ENCODE measurements at regions not wholly inside any gene's neighbourhood (a gene's known extent, or its start where the extent isn't known, plus 50 kb on each side); places are given as distances from the start of the nearest gene placed in this dataset.

- no peaks in the 10 kb centered on the region for H3K4me1 ChIP-seq (ENCODE audit: insufficient read depth, low read length)
- no peaks in the 10 kb centered on the region for H3K9me3 ChIP-seq (ENCODE audit: low read length)
- no peak overlapping the region for H3K4me3 ChIP-seq (ENCODE audit: low read depth in 1 of 2, low read length in 2 of 2)
- no peaks in the 10 kb centered on the region for H3K36me3 ChIP-seq (ENCODE audit: insufficient read depth, low read length)
- H3K27me3 ChIP-seq (ENCODE audit: control insufficient read depth in 1 of 2, insufficient read depth in 2 of 2, low read length in 2 of 2) = no peaks in the 10 kb centered on the region
- no peak overlapping the region for H3K9ac ChIP-seq (ENCODE audit: low read length)
- no peak overlapping the region for H3K27ac ChIP-seq (ENCODE audit: low read depth, low read length)
These were observed 541.7 kb upstream of the SORCS1 start for GRCh38 chr10:107706096-107706725.

- H3K27ac ChIP-seq (ENCODE audit: low read depth, low read length) = no peak overlapping the region
- H3K27me3 ChIP-seq (ENCODE audit: control insufficient read depth in 1 of 2, insufficient read depth in 2 of 2, low read length in 2 of 2) = no peaks in the 10 kb centered on the region
- H3K9ac ChIP-seq (ENCODE audit: low read length) = no peak overlapping the region
- H3K4me3 ChIP-seq (ENCODE audit: low read depth in 1 of 2, low read length in 2 of 2) = no peak overlapping the region
- no peaks in the 10 kb centered on the region for H3K36me3 ChIP-seq (ENCODE audit: insufficient read depth, low read length)
- H3K9me3 ChIP-seq (ENCODE audit: low read length) = no peaks in the 10 kb centered on the region
- H3K4me1 ChIP-seq (ENCODE audit: insufficient read depth, low read length) = no peaks in the 10 kb centered on the region
These were observed 537.4 kb upstream of the SORCS1 start for GRCh38 chr10:107701943-107702342.

- Histone ChIP-seq H3K27ac (ENCODE audit: low read depth, low read length) (no peak overlapping the region), H3K9ac (ENCODE audit: low read length) (no peak overlapping the region), H3K9me3 (ENCODE audit: low read length) (no peaks in the 10 kb centered on the region), H3K27me3 (ENCODE audit: control insufficient read depth in 1 of 2, insufficient read depth in 2 of 2, low read length in 2 of 2) (no peaks in the 10 kb centered on the region), H3K4me1 (ENCODE audit: insufficient read depth, low read length) (no peaks in the 10 kb centered on the region), H3K36me3 (ENCODE audit: insufficient read depth, low read length) (no peaks in the 10 kb centered on the region), H3K4me3 (ENCODE audit: low read depth in 1 of 2, low read length in 2 of 2) (no peak overlapping the region)
These were observed 527.6 kb upstream of the SORCS1 start for GRCh38 chr10:107692072-107692471.

GRCh38 chr10:107689323-107689722 lies 524.8 kb upstream of the SORCS1 start:
- H3K27me3 ChIP-seq (ENCODE audit: control insufficient read depth in 1 of 2, insufficient read depth in 2 of 2, low read length in 2 of 2) = no peaks in the 10 kb centered on the region
- H3K4me3 ChIP-seq (ENCODE audit: low read depth in 1 of 2, low read length in 2 of 2) = no peak overlapping the region
- H3K36me3 ChIP-seq (ENCODE audit: insufficient read depth, low read length) = no peaks in the 10 kb centered on the region
- no peaks in the 10 kb centered on the region for H3K4me1 ChIP-seq (ENCODE audit: insufficient read depth, low read length)
- H3K9me3 ChIP-seq (ENCODE audit: low read length) = no peaks in the 10 kb centered on the region
- no peak overlapping the region for H3K9ac ChIP-seq (ENCODE audit: low read length)
- H3K27ac ChIP-seq (ENCODE audit: low read depth, low read length) = no peak overlapping the region

GRCh38 chr10:107687701-107688100 lies 523.2 kb upstream of the SORCS1 start:
- no peaks in the 10 kb centered on the region for H3K4me1 ChIP-seq (ENCODE audit: insufficient read depth, low read length)
- no peaks in the 10 kb centered on the region for H3K36me3 ChIP-seq (ENCODE audit: insufficient read depth, low read length)
- H3K27ac ChIP-seq (ENCODE audit: low read depth, low read length) = no peak overlapping the region
- no peaks in the 10 kb centered on the region for H3K27me3 ChIP-seq (ENCODE audit: control insufficient read depth in 1 of 2, insufficient read depth in 2 of 2, low read length in 2 of 2)
- H3K9ac ChIP-seq (ENCODE audit: low read length) = no peak overlapping the region
- H3K4me3 ChIP-seq (ENCODE audit: low read depth in 1 of 2, low read length in 2 of 2) = no peak overlapping the region
- H3K9me3 ChIP-seq (ENCODE audit: low read length) = no peaks in the 10 kb centered on the region

- Histone ChIP-seq H3K27me3 (ENCODE audit: control insufficient read depth in 1 of 2, insufficient read depth in 2 of 2, low read length in 2 of 2) (no peaks in the 10 kb centered on the region), H3K27ac (ENCODE audit: low read depth, low read length) (no peak overlapping the region), H3K9ac (ENCODE audit: low read length) (no peak overlapping the region), H3K36me3 (ENCODE audit: insufficient read depth, low read length) (no peaks in the 10 kb centered on the region), H3K4me1 (ENCODE audit: insufficient read depth, low read length) (no peaks in the 10 kb centered on the region), H3K4me3 (ENCODE audit: low read depth in 1 of 2, low read length in 2 of 2) (no peak overlapping the region), H3K9me3 (ENCODE audit: low read length) (no peaks in the 10 kb centered on the region)
These were observed 521.6 kb upstream of the SORCS1 start for GRCh38 chr10:107686095-107686494.

GRCh38 chr10:107671960-107672359 lies 507.5 kb upstream of the SORCS1 start:
- Histone ChIP-seq H3K4me1 (ENCODE audit: insufficient read depth, low read length) (no peaks in the 10 kb centered on the region), H3K9ac (ENCODE audit: low read length) (no peak overlapping the region), H3K36me3 (ENCODE audit: insufficient read depth, low read length) (no peaks in the 10 kb centered on the region), H3K9me3 (ENCODE audit: low read length) (no peaks in the 10 kb centered on the region), H3K27ac (ENCODE audit: low read depth, low read length) (no peak overlapping the region), H3K27me3 (ENCODE audit: control insufficient read depth in 1 of 2, insufficient read depth in 2 of 2, low read length in 2 of 2) (no peaks in the 10 kb centered on the region), H3K4me3 (ENCODE audit: low read depth in 1 of 2, low read length in 2 of 2) (no peak overlapping the region)

GRCh38 chr10:107666214-107666613 lies 501.7 kb upstream of the SORCS1 start:
- H3K4me1 ChIP-seq (ENCODE audit: insufficient read depth, low read length) = no peaks in the 10 kb centered on the region
- no peak overlapping the region for H3K9ac ChIP-seq (ENCODE audit: low read length)
- no peak overlapping the region for H3K4me3 ChIP-seq (ENCODE audit: low read depth in 1 of 2, low read length in 2 of 2)
- no peaks in the 10 kb centered on the region for H3K27me3 ChIP-seq (ENCODE audit: control insufficient read depth in 1 of 2, insufficient read depth in 2 of 2, low read length in 2 of 2)
- no peaks in the 10 kb centered on the region for H3K9me3 ChIP-seq (ENCODE audit: low read length)
- no peak overlapping the region for H3K27ac ChIP-seq (ENCODE audit: low read depth, low read length)
- no peaks in the 10 kb centered on the region for H3K36me3 ChIP-seq (ENCODE audit: insufficient read depth, low read length)

GRCh38 chr10:107665459-107665858 lies 501.0 kb upstream of the SORCS1 start:
- Histone ChIP-seq H3K36me3 (ENCODE audit: insufficient read depth, low read length) (no peaks in the 10 kb centered on the region), H3K4me3 (ENCODE audit: low read depth in 1 of 2, low read length in 2 of 2) (no peak overlapping the region), H3K9me3 (ENCODE audit: low read length) (no peaks in the 10 kb centered on the region), H3K4me1 (ENCODE audit: insufficient read depth, low read length) (no peaks in the 10 kb centered on the region), H3K27ac (ENCODE audit: low read depth, low read length) (no peak overlapping the region), H3K9ac (ENCODE audit: low read length) (no peak overlapping the region), H3K27me3 (ENCODE audit: control insufficient read depth in 1 of 2, insufficient read depth in 2 of 2, low read length in 2 of 2) (no peaks in the 10 kb centered on the region)

- H3K27ac ChIP-seq (ENCODE audit: low read depth, low read length) = no peak overlapping the region
- no peaks in the 10 kb centered on the region for H3K4me1 ChIP-seq (ENCODE audit: insufficient read depth, low read length)
- H3K36me3 ChIP-seq (ENCODE audit: insufficient read depth, low read length) = no peaks in the 10 kb centered on the region
- no peaks in the 10 kb centered on the region for H3K9me3 ChIP-seq (ENCODE audit: low read length)
- H3K9ac ChIP-seq (ENCODE audit: low read length) = no peak overlapping the region
- no peak overlapping the region for H3K4me3 ChIP-seq (ENCODE audit: low read depth in 1 of 2, low read length in 2 of 2)
- H3K27me3 ChIP-seq (ENCODE audit: control insufficient read depth in 1 of 2, insufficient read depth in 2 of 2, low read length in 2 of 2) = no peaks in the 10 kb centered on the region
These were observed 493.3 kb upstream of the SORCS1 start for GRCh38 chr10:107657851-107658250.

GRCh38 chr10:107656932-107657331 lies 492.4 kb upstream of the SORCS1 start:
- Histone ChIP-seq H3K9me3 (ENCODE audit: low read length) (no peaks in the 10 kb centered on the region), H3K27me3 (ENCODE audit: control insufficient read depth in 1 of 2, insufficient read depth in 2 of 2, low read length in 2 of 2) (no peaks in the 10 kb centered on the region), H3K9ac (ENCODE audit: low read length) (no peak overlapping the region), H3K27ac (ENCODE audit: low read depth, low read length) (no peak overlapping the region), H3K36me3 (ENCODE audit: insufficient read depth, low read length) (no peaks in the 10 kb centered on the region), H3K4me1 (ENCODE audit: insufficient read depth, low read length) (no peaks in the 10 kb centered on the region), H3K4me3 (ENCODE audit: low read depth in 1 of 2, low read length in 2 of 2) (no peak overlapping the region)

GRCh38 chr10:107653832-107654287 lies 489.4 kb upstream of the SORCS1 start:
- H3K27me3 ChIP-seq (ENCODE audit: control insufficient read depth in 1 of 2, insufficient read depth in 2 of 2, low read length in 2 of 2) = no peaks in the 10 kb centered on the region
- H3K36me3 ChIP-seq (ENCODE audit: insufficient read depth, low read length) = no peaks in the 10 kb centered on the region
- H3K9me3 ChIP-seq (ENCODE audit: low read length) = no peaks in the 10 kb centered on the region
- H3K9ac ChIP-seq (ENCODE audit: low read length) = no peak overlapping the region
- no peak overlapping the region for H3K27ac ChIP-seq (ENCODE audit: low read depth, low read length)
- H3K4me1 ChIP-seq (ENCODE audit: insufficient read depth, low read length) = no peaks in the 10 kb centered on the region
- peak overlapping the region in 1 of 2 donors; percentile 57 for H3K4me3 ChIP-seq (ENCODE audit: low read depth in 1 of 2, low read length in 2 of 2)

Measured in muscle layer of colon (tissue), 2 donors.